B cell (primary cell): ENCODE measurements at regions not wholly inside any gene's neighbourhood (a gene's known extent, or its start where the extent isn't known, plus 50 kb on each side); places are given as distances from the start of the nearest gene placed in this dataset.

Experiments used
- ATAC-seq: fragments of 200-7000 bp; cut with Tn5 transposase; one replicate; pipeline ENCODE4 v1.10.0; 2021; ENCODE audit warnings: low read depth, mild to moderate bottlenecking, moderate number of reproducible peaks, moderate library complexity
- CTCF ChIA-PET: fragments of 350-600 bp; sonication (Branson Sonifier 250); formaldehyde crosslinking; loops from one replicate; lab custom pipeline; 2021; ENCODE audit warnings: antibody characterized with exemption, inconsistent platforms; lab: Charles Lee
- POLR2A ChIA-PET: fragments of 350-600 bp; sonication (Branson Sonifier 250); formaldehyde crosslinking; loops from one replicate; lab custom pipeline; 2021; ENCODE audit warnings: antibody characterized with exemption; lab: Charles Lee
- DNase-seq: peaks from one replicate; pipeline ENCODE4 v3.0.0; 2013
- H2AFZ ChIP-seq: 2 replicates; pipeline ENCODE4 v1.6.1; 2012; ENCODE audit warnings: mild to moderate bottlenecking, low read depth, low read length; ENCODE audit not compliant: insufficient read depth, poor library complexity, severe bottlenecking
- H3K27ac ChIP-seq, 2 donors: 1 replicate in 1 of 2; 2 replicates in 1 of 2; pipeline ENCODE4 v1.5.1; 2012 to 2013; ENCODE audit warnings: low read length in 2 of 2, mild to moderate bottlenecking in 2 of 2, moderate library complexity in 1 of 2
- H3K27me3 ChIP-seq, 4 experiments: fragments of 200-600 bp in 1 of 4; sonication (generic) in 1 of 4; replicated peaks in 1 of 4; 1 replicate in 2 of 4; 2 replicates in 2 of 4; pipeline versions ENCODE4 v1.6.1 to v1.7.0; 2013 to 2016; ENCODE audit warnings: low read length in 3 of 4, mild to moderate bottlenecking in 2 of 4, mixed read lengths in 1 of 4, moderate library complexity in 1 of 4; ENCODE audit not compliant: insufficient read depth in 4 of 4, control insufficient read depth in 3 of 4; ENCODE audit errors: control extremely low read depth in 1 of 4
- H3K36me3 ChIP-seq, 2 experiments: replicated peaks in 1 of 2; 1 replicate in 1 of 2; 2 replicates in 1 of 2; pipeline versions ENCODE4 v1.6.1 to v1.7.1; 2013; ENCODE audit warnings: low read length in 1 of 2; ENCODE audit not compliant: insufficient read depth in 2 of 2, control insufficient read depth in 1 of 2; ENCODE audit errors: control extremely low read depth in 1 of 2, extremely low read depth in 1 of 2
- H3K4me1 ChIP-seq, 2 donors: fragments of 200-600 bp in 1 of 2; sonication (generic) in 1 of 2; 1 replicate in 1 of 2; 2 replicates in 1 of 2; pipeline versions ENCODE4 v1.5.1 to v1.6.1; 2013 to 2017; ENCODE audit warnings: low read length in 2 of 2; ENCODE audit not compliant: control insufficient read depth in 2 of 2, insufficient read depth in 2 of 2
- H3K4me2 ChIP-seq: replicated peaks from 2 replicates; pipeline ENCODE3; 2012; ENCODE audit warnings: mild to moderate bottlenecking, low read depth, low read length; ENCODE audit not compliant: poor library complexity, severe bottlenecking
- H3K4me3 ChIP-seq, 5 experiments: fragments of 200-600 bp in 1 of 5; sonication (generic) in 1 of 5; 1 replicate in 3 of 5; 2 replicates in 2 of 5; pipeline versions ENCODE4 v1.5.1 to v1.7.0; 2011 to 2016; ENCODE audit warnings: low read length in 4 of 5, mild to moderate bottlenecking in 4 of 5, low read depth in 2 of 5, control low read depth in 1 of 5, moderate library complexity in 1 of 5; ENCODE audit not compliant: insufficient read depth in 1 of 5; ENCODE audit errors: control extremely low read depth in 1 of 5, extremely low read depth in 1 of 5
- H3K79me2 ChIP-seq: fragments of 200-600 bp; sonication (generic); one replicate; pipeline ENCODE4 v1.6.0; 2016; ENCODE audit warnings: low read length; ENCODE audit not compliant: control insufficient read depth, insufficient read depth
- H3K9ac ChIP-seq: fragments of 200-600 bp; sonication (generic); 2 replicates; pipeline ENCODE4 v1.6.1; 2017; ENCODE audit warnings: mild to moderate bottlenecking, low read length, moderate library complexity
- H3K9me3 ChIP-seq, 3 donors: one replicate each; pipeline versions ENCODE4 v1.6.1 to v1.7.1; 2013; ENCODE audit warnings: low read length in 2 of 3; ENCODE audit not compliant: control insufficient read depth in 2 of 3, insufficient read depth in 1 of 3; ENCODE audit errors: control extremely low read depth in 1 of 3
- H4K20me1 ChIP-seq: 2 replicates; pipeline ENCODE4 v1.6.0; 2012; ENCODE audit warnings: mild to moderate bottlenecking, low read length; ENCODE audit not compliant: insufficient read depth, control insufficient read depth, poor library complexity, severe bottlenecking
- H3K27ac Mint-ChIP-seq: one replicate; pipeline ENCODE4 v1.8.0; 2021; ENCODE audit warnings: mixed read lengths
- H3K27me3 Mint-ChIP-seq: one replicate; pipeline ENCODE4 v1.8.0; 2021; ENCODE audit warnings: mixed read lengths
- H3K4me1 Mint-ChIP-seq: one replicate; pipeline ENCODE4 v1.8.0; 2021; ENCODE audit warnings: mixed read lengths
- H3K4me3 Mint-ChIP-seq: one replicate; pipeline ENCODE4 v1.8.0; 2021; ENCODE audit warnings: mixed read lengths
- H3K9me3 Mint-ChIP-seq: one replicate; pipeline ENCODE4 v1.8.0; 2022; ENCODE audit warnings: mixed read lengths; ENCODE audit not compliant: insufficient read depth
- EZH2 ChIP-seq: IDR thresholded peaks from 2 replicates; pipeline ENCODE4 v1.6.1; 2012; ENCODE audit warnings: borderline replicate concordance, low read depth, mild to moderate bottlenecking, moderate library complexity, low read length; ENCODE audit not compliant: insufficient read depth, poor library complexity, severe bottlenecking
- WGBS: methylation state at CpG from one replicate; pipeline ENCODE4 v1.1.5; 2013; ENCODE audit warnings: missing lambda C conversion rate; ENCODE audit not compliant: insufficient coverage; 5-methylcytosine and 5-hydroxymethylcytosine counted together
- intact Hi-C: fragments of 100-400 bp; cut with micrococcal nuclease; formaldehyde crosslinking; loops from one replicate; pipeline ENCODE4 v1.10.0; 2022
- TF ChIP-seq, protein P1 (sequence below): fragments of 200-600 bp; IDR thresholded peaks from one replicate; pipeline ENCODE4 v1.8.0; 2022; ENCODE audit warnings: antibody characterized with exemption, mild to moderate bottlenecking

DNA sequence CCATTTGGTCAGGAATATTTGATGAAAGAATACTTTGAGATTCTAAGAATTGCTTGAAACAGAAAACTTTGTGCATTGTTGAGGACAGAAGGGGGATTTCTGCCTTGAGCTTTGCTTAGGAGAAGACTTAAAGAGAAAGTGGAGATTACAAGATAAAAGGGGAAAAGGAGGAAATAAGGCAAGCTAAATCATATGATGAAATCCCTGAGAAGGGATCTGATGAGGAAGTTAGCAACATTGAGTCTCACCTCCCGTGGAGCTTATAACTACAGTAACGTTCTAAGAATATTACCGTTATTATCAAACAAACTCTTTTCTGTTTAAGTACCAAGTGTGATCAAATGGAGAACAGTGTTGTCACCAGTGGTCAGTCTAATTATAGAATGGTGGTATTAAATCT lies 414.7 kb upstream of the NAALADL2 start:
- WGBS: no CpG with 5 or more reads among the region's 3 CpGs
- Histone ChIP-seq H3K9ac (no peak overlapping the region), H4K20me1 (no peaks in the 10 kb centered on the region), H3K27ac (no peak overlapping the region), H3K4me2 (no peak overlapping the region), H3K4me1 (peaks cover 4 to 5% of the 10 kb centered on the region in 2 donors), H3K27me3 (peaks cover 0 to 12% (median 6%) of the 10 kb centered on the region in 4 experiments), H3K4me3 (no peak overlapping the region), H3K36me3 (no peaks in the 10 kb centered on the region), H3K9me3 (peaks cover 0 to 1% (median 0%) of the 10 kb centered on the region in 3 donors), H3K79me2 (no peaks in the 10 kb centered on the region), H2AFZ (no peak overlapping the region)
- ChIA-PET CTCF (no interaction called here), POLR2A (no interaction called here)
- TF ChIP-seq, protein P1, sequence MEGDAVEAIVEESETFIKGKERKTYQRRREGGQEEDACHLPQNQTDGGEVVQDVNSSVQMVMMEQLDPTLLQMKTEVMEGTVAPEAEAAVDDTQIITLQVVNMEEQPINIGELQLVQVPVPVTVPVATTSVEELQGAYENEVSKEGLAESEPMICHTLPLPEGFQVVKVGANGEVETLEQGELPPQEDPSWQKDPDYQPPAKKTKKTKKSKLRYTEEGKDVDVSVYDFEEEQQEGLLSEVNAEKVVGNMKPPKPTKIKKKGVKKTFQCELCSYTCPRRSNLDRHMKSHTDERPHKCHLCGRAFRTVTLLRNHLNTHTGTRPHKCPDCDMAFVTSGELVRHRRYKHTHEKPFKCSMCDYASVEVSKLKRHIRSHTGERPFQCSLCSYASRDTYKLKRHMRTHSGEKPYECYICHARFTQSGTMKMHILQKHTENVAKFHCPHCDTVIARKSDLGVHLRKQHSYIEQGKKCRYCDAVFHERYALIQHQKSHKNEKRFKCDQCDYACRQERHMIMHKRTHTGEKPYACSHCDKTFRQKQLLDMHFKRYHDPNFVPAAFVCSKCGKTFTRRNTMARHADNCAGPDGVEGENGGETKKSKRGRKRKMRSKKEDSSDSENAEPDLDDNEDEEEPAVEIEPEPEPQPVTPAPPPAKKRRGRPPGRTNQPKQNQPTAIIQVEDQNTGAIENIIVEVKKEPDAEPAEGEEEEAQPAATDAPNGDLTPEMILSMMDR: no peak
- no peak for TF ChIP-seq EZH2
- no peaks in the 10 kb centered on the region for H3K9me3 Mint-ChIP-seq
- H3K27me3 Mint-ChIP-seq: peaks cover 14% of the 10 kb centered on the region
- DNase-seq (no peak), ATAC-seq (no peak)
- intact Hi-C loops: no loop called here
- no peak overlapping the region for H3K4me3 Mint-ChIP-seq
- H3K27ac Mint-ChIP-seq: no peak overlapping the region
- peaks cover 11% of the 10 kb centered on the region for H3K4me1 Mint-ChIP-seq

DNA sequence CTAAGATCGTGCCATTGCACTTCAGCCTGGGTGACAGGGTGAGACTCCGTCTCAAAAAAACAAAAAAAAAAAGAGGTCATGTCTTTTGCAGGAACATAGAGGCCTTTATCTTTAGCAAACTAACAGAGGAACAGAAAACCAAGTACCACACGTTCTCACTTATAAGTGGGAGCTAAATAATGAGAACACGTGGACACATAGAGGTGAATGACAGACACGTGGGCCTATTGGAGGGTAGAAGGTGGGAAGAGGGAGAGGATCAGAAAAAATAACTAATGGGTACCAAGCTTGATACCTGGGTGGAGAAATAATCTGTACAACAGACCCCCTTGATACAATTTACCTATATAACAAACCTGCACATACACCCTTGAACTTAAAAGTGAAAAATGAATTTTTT lies 401.4 kb upstream of the NAALADL2 start:
- H3K27me3 ChIP-seq: no peaks in the 10 kb centered on the region
- ChIA-PET POLR2A (no interaction called here), CTCF (interaction anchor here (0.7 kb wide), 1 partner anchor 86 kb away, joined by 3 read pairs; no protein-coding TSS in a partner anchor)
- Mint-ChIP-seq H3K9me3 (no peaks in the 10 kb centered on the region), H3K27ac (no peak overlapping the region), H3K4me1 (no peaks in the 10 kb centered on the region), H3K4me3 (no peak overlapping the region), H3K27me3 (no peaks in the 10 kb centered on the region)
- no peaks in the 10 kb centered on the region for H3K79me2 ChIP-seq
- ATAC-seq (no peak), DNase-seq (no peak)
- H3K4me2 ChIP-seq: no peak overlapping the region
- 100% methylated on average over 1 of the region's 5 CpGs for WGBS
- intact Hi-C loops: no loop called here
- no peak overlapping the region for H2AFZ ChIP-seq
- no peak overlapping the region for H3K4me3 ChIP-seq
- H3K9me3 ChIP-seq: peaks cover 0 to 2% (median 0%) of the 10 kb centered on the region in 3 donors
- no peaks in the 10 kb centered on the region for H3K4me1 ChIP-seq
- H4K20me1 ChIP-seq: no peaks in the 10 kb centered on the region
- no peak overlapping the region for H3K9ac ChIP-seq
- TF ChIP-seq, protein P1: no peak
- TF ChIP-seq EZH2: no peak
- H3K27ac ChIP-seq: no peak overlapping the region
- H3K36me3 ChIP-seq: no peaks in the 10 kb centered on the region
